Panc1 (cell line): ENCODE measurements at regions not wholly inside any gene's neighbourhood (a gene's known extent, or its start where the extent isn't known, plus 50 kb on each side); places are given as distances from the start of the nearest gene placed in this dataset.

ENCODE experiments used
- ATAC-seq: fragments of 200-7000 bp; cut with Tn5 transposase; 2 replicates; pipeline ENCODE4 v1.9.1; 2020; ENCODE audit warnings: mild to moderate bottlenecking, moderate library complexity
- BruUV-seq: library from RNA; stranded (reverse); fragments of 400-500 nt; replicated peaks from 2 replicates; lab custom pipeline; 2021; lab: Mats Ljungman, UMichigan
- CTCF ChIA-PET: fragments of 300-600 bp; sonication (Branson Sonifier 250); formaldehyde crosslinking; loops from one replicate; lab custom pipeline; 2022; ENCODE audit warnings: antibody characterized with exemption; lab: Charles Lee
- POLR2A ChIA-PET: fragments of 300-600 bp; sonication (Branson Sonifier 250); formaldehyde crosslinking; loops from one replicate; lab custom pipeline; 2022; ENCODE audit warnings: antibody characterized with exemption; lab: Charles Lee
- DNase-seq: peaks from one replicate; pipeline ENCODE4 v3.0.0-alpha.2; 2010; ENCODE audit warnings: low read depth, low spot score
- H3K27ac ChIP-seq: 2 replicates; pipeline ENCODE4 v1.5.1; 2011; ENCODE audit warnings: mild to moderate bottlenecking, low read length, inconsistent platforms
- H3K27me3 ChIP-seq: fragments of 200-500 bp; sonication (Bioruptor generic); 2 replicates; pipeline ENCODE4 v1.6.0; 2014; ENCODE audit warnings: low read length, inconsistent platforms; ENCODE audit not compliant: control insufficient read depth, insufficient read depth
- H3K36me3 ChIP-seq: fragments of 200-500 bp; sonication (Bioruptor generic); 2 replicates; pipeline ENCODE4 v1.5.1; 2014; ENCODE audit warnings: inconsistent platforms, mild to moderate bottlenecking, low read length, moderate library complexity; ENCODE audit not compliant: control insufficient read depth, insufficient read depth
- H3K4me1 ChIP-seq: 2 replicates; pipeline ENCODE4 v1.5.1; 2011; ENCODE audit warnings: inconsistent platforms, mild to moderate bottlenecking, low read length, moderate library complexity; ENCODE audit not compliant: control insufficient read depth, insufficient read depth
- H3K4me3 ChIP-seq, 2 experiments: 2 replicates each; pipeline ENCODE4 v1.5.1; 2011 to 2012; ENCODE audit warnings: low read depth in 2 of 2, low read length in 2 of 2, mild to moderate bottlenecking in 2 of 2, inconsistent platforms in 1 of 2, moderate library complexity in 1 of 2
- H3K9me3 ChIP-seq: fragments of 200-500 bp; sonication (Bioruptor generic); 2 replicates; pipeline ENCODE4 v1.5.1; 2014; ENCODE audit warnings: low read depth, mild to moderate bottlenecking, inconsistent platforms, low read length, moderate library complexity; ENCODE audit not compliant: control insufficient read depth, insufficient read depth
- POLR2AphosphoS5 ChIP-seq: IDR thresholded peaks from 2 replicates; pipeline ENCODE4 v1.6.1; 2012; ENCODE audit warnings: mild to moderate bottlenecking, low read depth, low read length, moderate library complexity
- SIN3A ChIP-seq: IDR thresholded peaks from 2 replicates; pipeline ENCODE4 v1.6.1; 2012; ENCODE audit warnings: low read depth, mild to moderate bottlenecking, low read length, moderate library complexity, borderline replicate concordance; ENCODE audit not compliant: insufficient read depth
- TCF7L2 ChIP-seq: IDR thresholded peaks from 2 replicates; pipeline ENCODE4 v1.6.1; 2011; ENCODE audit warnings: mild to moderate bottlenecking, low read depth, low read length, inconsistent platforms
- in situ Hi-C: cut with HindIII; loops from 2 replicates; pipeline ENCODE4 v1.10.0; 2016; ENCODE audit warnings: low sequenced_read_pairs, low pct_unique_long_range_greater_than_20kb
- intact Hi-C: fragments of 100-400 bp; cut with micrococcal nuclease; formaldehyde crosslinking; loops from one replicate; pipeline ENCODE4 v1.10.0; 2022; ENCODE audit not compliant: unreplicated experiment
- TF ChIP-seq, protein P1 (sequence below), 2 experiments: IDR thresholded peaks; 2 replicates each; pipeline ENCODE4 v1.6.1; 2011 to 2012; ENCODE audit warnings: low read depth in 2 of 2, control low read depth in 1 of 2, low read length in 1 of 2, mild to moderate bottlenecking in 1 of 2, moderate library complexity in 1 of 2; ENCODE audit not compliant: insufficient read depth in 1 of 2
- TF ChIP-seq, protein P2 (sequence below): fragments of 450-650 bp; IDR thresholded peaks from 2 replicates; pipeline ENCODE4 v1.5.1; 2017; ENCODE audit warnings: mild to moderate bottlenecking

DNA sequence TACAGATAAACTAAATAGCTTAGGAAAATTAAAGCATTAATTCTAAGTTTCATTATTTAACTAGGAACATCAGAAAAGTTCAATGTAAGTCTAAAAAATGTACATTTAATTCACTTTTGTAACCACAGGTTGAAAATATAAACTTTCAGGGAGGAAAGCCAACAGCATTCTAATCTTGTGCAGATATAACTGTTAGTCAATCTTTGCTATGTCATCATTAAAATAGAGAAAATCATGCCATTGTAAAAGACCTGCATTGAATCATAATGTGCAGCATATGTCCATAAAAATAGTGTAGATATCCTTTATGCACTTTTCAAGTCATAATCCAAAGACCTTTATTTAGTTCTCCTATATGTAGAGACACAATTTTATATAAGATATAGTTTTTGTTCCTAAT lies 207.3 kb downstream of the ALG10B start:
- BruUV-seq = no TSS peak
- Histone ChIP-seq H3K4me3 (no peak overlapping the region), H3K9me3 (no peaks in the 10 kb centered on the region), H3K27ac (no peak overlapping the region), H3K27me3 (no peaks in the 10 kb centered on the region; the same call in 1 of the 2 replicates), H3K36me3 (no peaks in the 10 kb centered on the region; the same call in 1 of the 2 replicates), H3K4me1 (no peaks in the 10 kb centered on the region)
- ATAC-seq = no peak
- DNase-seq = no peak
- ChIA-PET CTCF (no interaction called here), POLR2A (no interaction called here)
- intact Hi-C loops (no loop called here), in situ Hi-C loops (no loop called here)
- no peak for TF ChIP-seq POLR2AphosphoS5
- TF ChIP-seq TCF7L2 = no peak
- TF ChIP-seq SIN3A = no peak
- TF ChIP-seq, protein P1, sequence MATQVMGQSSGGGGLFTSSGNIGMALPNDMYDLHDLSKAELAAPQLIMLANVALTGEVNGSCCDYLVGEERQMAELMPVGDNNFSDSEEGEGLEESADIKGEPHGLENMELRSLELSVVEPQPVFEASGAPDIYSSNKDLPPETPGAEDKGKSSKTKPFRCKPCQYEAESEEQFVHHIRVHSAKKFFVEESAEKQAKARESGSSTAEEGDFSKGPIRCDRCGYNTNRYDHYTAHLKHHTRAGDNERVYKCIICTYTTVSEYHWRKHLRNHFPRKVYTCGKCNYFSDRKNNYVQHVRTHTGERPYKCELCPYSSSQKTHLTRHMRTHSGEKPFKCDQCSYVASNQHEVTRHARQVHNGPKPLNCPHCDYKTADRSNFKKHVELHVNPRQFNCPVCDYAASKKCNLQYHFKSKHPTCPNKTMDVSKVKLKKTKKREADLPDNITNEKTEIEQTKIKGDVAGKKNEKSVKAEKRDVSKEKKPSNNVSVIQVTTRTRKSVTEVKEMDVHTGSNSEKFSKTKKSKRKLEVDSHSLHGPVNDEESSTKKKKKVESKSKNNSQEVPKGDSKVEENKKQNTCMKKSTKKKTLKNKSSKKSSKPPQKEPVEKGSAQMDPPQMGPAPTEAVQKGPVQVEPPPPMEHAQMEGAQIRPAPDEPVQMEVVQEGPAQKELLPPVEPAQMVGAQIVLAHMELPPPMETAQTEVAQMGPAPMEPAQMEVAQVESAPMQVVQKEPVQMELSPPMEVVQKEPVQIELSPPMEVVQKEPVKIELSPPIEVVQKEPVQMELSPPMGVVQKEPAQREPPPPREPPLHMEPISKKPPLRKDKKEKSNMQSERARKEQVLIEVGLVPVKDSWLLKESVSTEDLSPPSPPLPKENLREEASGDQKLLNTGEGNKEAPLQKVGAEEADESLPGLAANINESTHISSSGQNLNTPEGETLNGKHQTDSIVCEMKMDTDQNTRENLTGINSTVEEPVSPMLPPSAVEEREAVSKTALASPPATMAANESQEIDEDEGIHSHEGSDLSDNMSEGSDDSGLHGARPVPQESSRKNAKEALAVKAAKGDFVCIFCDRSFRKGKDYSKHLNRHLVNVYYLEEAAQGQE (IDR thresholded peaks at IDR 0.05; ENCODE audit: insufficient read depth in 1 of 2, low read depth in 2 of 2, low read length in 1 of 2) = no peak

DNA sequence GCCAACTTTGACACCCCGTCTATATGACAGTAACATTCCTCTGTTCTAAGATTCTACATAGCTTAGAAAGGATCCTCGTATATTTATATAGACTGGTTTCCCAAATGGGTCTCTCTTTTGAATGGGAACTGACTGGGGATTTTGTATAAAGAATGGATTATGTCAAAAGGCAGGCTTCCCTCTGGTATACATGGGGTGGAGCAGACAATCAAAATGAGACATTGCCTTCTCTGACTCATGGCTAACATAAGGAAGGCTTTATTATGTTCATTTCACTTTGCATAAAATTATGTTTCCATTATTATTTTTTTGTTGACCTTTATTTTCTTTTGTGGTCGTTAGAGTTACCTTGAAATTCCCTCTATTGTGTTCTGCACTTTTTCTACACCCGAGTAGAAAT lies 211.1 kb downstream of the ALG10B start:
- H3K4me3 ChIP-seq = no peak overlapping the region
- H3K27me3 ChIP-seq = no peaks in the 10 kb centered on the region; the same call in 1 of the 2 replicates
- ChIA-PET CTCF (no interaction called here), POLR2A (no interaction called here)
- BruUV-seq = no TSS peak
- intact Hi-C loops (no loop called here), in situ Hi-C loops (no loop called here)
- ATAC-seq (no peak), DNase-seq (no peak)
- no peak overlapping the region for H3K27ac ChIP-seq
- TF ChIP-seq, protein P2, sequence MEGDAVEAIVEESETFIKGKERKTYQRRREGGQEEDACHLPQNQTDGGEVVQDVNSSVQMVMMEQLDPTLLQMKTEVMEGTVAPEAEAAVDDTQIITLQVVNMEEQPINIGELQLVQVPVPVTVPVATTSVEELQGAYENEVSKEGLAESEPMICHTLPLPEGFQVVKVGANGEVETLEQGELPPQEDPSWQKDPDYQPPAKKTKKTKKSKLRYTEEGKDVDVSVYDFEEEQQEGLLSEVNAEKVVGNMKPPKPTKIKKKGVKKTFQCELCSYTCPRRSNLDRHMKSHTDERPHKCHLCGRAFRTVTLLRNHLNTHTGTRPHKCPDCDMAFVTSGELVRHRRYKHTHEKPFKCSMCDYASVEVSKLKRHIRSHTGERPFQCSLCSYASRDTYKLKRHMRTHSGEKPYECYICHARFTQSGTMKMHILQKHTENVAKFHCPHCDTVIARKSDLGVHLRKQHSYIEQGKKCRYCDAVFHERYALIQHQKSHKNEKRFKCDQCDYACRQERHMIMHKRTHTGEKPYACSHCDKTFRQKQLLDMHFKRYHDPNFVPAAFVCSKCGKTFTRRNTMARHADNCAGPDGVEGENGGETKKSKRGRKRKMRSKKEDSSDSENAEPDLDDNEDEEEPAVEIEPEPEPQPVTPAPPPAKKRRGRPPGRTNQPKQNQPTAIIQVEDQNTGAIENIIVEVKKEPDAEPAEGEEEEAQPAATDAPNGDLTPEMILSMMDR = no peak
- TF ChIP-seq, protein P1 (IDR thresholded peaks at IDR 0.05; ENCODE audit: insufficient read depth in 1 of 2, low read depth in 2 of 2, low read length in 1 of 2) = no peak
- TF ChIP-seq POLR2AphosphoS5 (no peak), SIN3A (no peak), TCF7L2 (no peak)
- H3K36me3 ChIP-seq = no peaks in the 10 kb centered on the region; the same call in 1 of the 2 replicates
- H3K4me1 ChIP-seq = no peaks in the 10 kb centered on the region
- H3K9me3 ChIP-seq = no peaks in the 10 kb centered on the region
